T-helper 1 cell (primary cell): ENCODE measurements at regions not wholly inside any gene's neighbourhood (a gene's known extent, or its start where the extent isn't known, plus 50 kb on each side); places are given as distances from the start of the nearest gene placed in this dataset.

Experiments
- DNase-seq, 5 donors: peaks; one replicate each; pipeline ENCODE4 v3.0.0-alpha.2; 2012 to 2020

GRCh38 chr13:40469581-40470310 lies 196.7 kb downstream of the FOXO1 start:
- no peak for DNase-seq

GRCh38 chr13:40470660-40471059 lies 195.8 kb downstream of the FOXO1 start:
- no peak for DNase-seq

- no peak for DNase-seq
These were observed 195.4 kb downstream of the FOXO1 start for GRCh38 chr13:40471076-40471475.

- no peak for DNase-seq
These were observed 194.5 kb downstream of the FOXO1 start for GRCh38 chr13:40471911-40472310.

- no peak for DNase-seq
These were observed 193.8 kb downstream of the FOXO1 start for GRCh38 chr13:40472427-40473220.

GRCh38 chr13:40475617-40476016 lies 190.8 kb downstream of the FOXO1 start:
- no peak for DNase-seq

- no peak for DNase-seq
These were observed 190.1 kb downstream of the FOXO1 start for GRCh38 chr13:40476175-40476958.

- no peak for DNase-seq
These were observed 188.5 kb downstream of the FOXO1 start for GRCh38 chr13:40477623-40478608.

- no peak for DNase-seq
These were observed 187.7 kb downstream of the FOXO1 start for GRCh38 chr13:40478775-40479174.

- DNase-seq, result no peak
These were observed 187.1 kb downstream of the FOXO1 start for GRCh38 chr13:40479196-40479845.

GRCh38 chr13:40480012-40480914 lies 186.2 kb downstream of the FOXO1 start:
- no peak for DNase-seq

- no peak for DNase-seq
These were observed 185.4 kb downstream of the FOXO1 start for GRCh38 chr13:40480915-40481516.

GRCh38 chr13:40483601-40484000 lies 182.8 kb downstream of the FOXO1 start:
- DNase-seq, result no peak

- DNase-seq, result no peak
These were observed 182.2 kb downstream of the FOXO1 start for GRCh38 chr13:40484101-40484800.

GRCh38 chr13:40484974-40485373 lies 181.5 kb downstream of the FOXO1 start:
- peak in 1 of 5 donors; percentile 34 for DNase-seq

- peak; percentile 41 to 79 (median 64) for DNase-seq
These were observed 180.6 kb downstream of the FOXO1 start for GRCh38 chr13:40485611-40486517.

GRCh38 chr13:40486518-40487163 lies 179.8 kb downstream of the FOXO1 start:
- no peak for DNase-seq
